ENCODE measurements at regions not wholly inside any gene's neighbourhood (a gene's known extent, or its start where the extent isn't known, plus 50 kb on each side); places are given as distances from the start of the nearest gene placed in this dataset.

GRCh38 chr7:38066391-38066790 is 111.7 kb upstream of the STARD3NL start:
- H3K36me3 Mint-ChIP-seq (ENCODE audit: unreplicated experiment) = no peaks in the 10 kb centered on the region
- peaks cover 3% of the 10 kb centered on the region for H3K9me3 Mint-ChIP-seq (ENCODE audit: unreplicated experiment)
- TF ChIP-seq CTCF (IDR thresholded peaks at IDR 0.05; ENCODE audit: partially characterized antibody, unreplicated experiment) = no peak
- no peaks in the 10 kb centered on the region for H3K27me3 Mint-ChIP-seq (ENCODE audit: unreplicated experiment)
- peaks cover 3% of the 10 kb centered on the region for H3K4me1 Mint-ChIP-seq (ENCODE audit: low read depth, unreplicated experiment)
- H3K4me3 Mint-ChIP-seq (ENCODE audit: unreplicated experiment) = no peak overlapping the region
- no peak for DNase-seq
- H3K27ac Mint-ChIP-seq (ENCODE audit: unreplicated experiment) = peak overlapping the region; percentile 37

- no peak for DNase-seq
- no peak for TF ChIP-seq CTCF (IDR thresholded peaks at IDR 0.05; ENCODE audit: partially characterized antibody, unreplicated experiment)
- Mint-ChIP-seq H3K9me3 (ENCODE audit: unreplicated experiment) (peaks cover 3% of the 10 kb centered on the region), H3K4me1 (ENCODE audit: low read depth, unreplicated experiment) (peaks cover 3% of the 10 kb centered on the region), H3K4me3 (ENCODE audit: unreplicated experiment) (no peak overlapping the region), H3K27ac (ENCODE audit: unreplicated experiment) (no peak overlapping the region), H3K27me3 (ENCODE audit: unreplicated experiment) (no peaks in the 10 kb centered on the region), H3K36me3 (ENCODE audit: unreplicated experiment) (no peaks in the 10 kb centered on the region)
Observed at GRCh38 chr7:38068461-38068860, 109.6 kb upstream of the STARD3NL start.

- Mint-ChIP-seq H3K27ac (ENCODE audit: unreplicated experiment) (no peak overlapping the region), H3K9me3 (ENCODE audit: unreplicated experiment) (peaks cover 4% of the 10 kb centered on the region), H3K4me1 (ENCODE audit: low read depth, unreplicated experiment) (peaks cover 3% of the 10 kb centered on the region), H3K27me3 (ENCODE audit: unreplicated experiment) (no peaks in the 10 kb centered on the region), H3K36me3 (ENCODE audit: unreplicated experiment) (no peaks in the 10 kb centered on the region), H3K4me3 (ENCODE audit: unreplicated experiment) (no peak overlapping the region)
- TF ChIP-seq CTCF (IDR thresholded peaks at IDR 0.05; ENCODE audit: partially characterized antibody, unreplicated experiment) = no peak
- DNase-seq = no peak
Observed at GRCh38 chr7:38069052-38069451, 109.0 kb upstream of the STARD3NL start.

GRCh38 chr7:38070718-38071117 is 107.3 kb upstream of the STARD3NL start:
- Mint-ChIP-seq H3K27me3 (ENCODE audit: unreplicated experiment) (no peaks in the 10 kb centered on the region), H3K36me3 (ENCODE audit: unreplicated experiment) (no peaks in the 10 kb centered on the region), H3K27ac (ENCODE audit: unreplicated experiment) (peak overlapping the region; percentile 28), H3K4me3 (ENCODE audit: unreplicated experiment) (no peak overlapping the region), H3K4me1 (ENCODE audit: low read depth, unreplicated experiment) (peaks cover 3% of the 10 kb centered on the region), H3K9me3 (ENCODE audit: unreplicated experiment) (peaks cover 4% of the 10 kb centered on the region)
- DNase-seq = no peak
- TF ChIP-seq CTCF (IDR thresholded peaks at IDR 0.05; ENCODE audit: partially characterized antibody, unreplicated experiment) = peak; percentile 74

GRCh38 chr7:38086857-38087256 is 91.2 kb upstream of the STARD3NL start:
- no peak for DNase-seq
- H3K27me3 Mint-ChIP-seq (ENCODE audit: unreplicated experiment) = peaks cover 2% of the 10 kb centered on the region
- H3K36me3 Mint-ChIP-seq (ENCODE audit: unreplicated experiment) = peaks cover 7% of the 10 kb centered on the region
- peaks cover 2% of the 10 kb centered on the region for H3K4me1 Mint-ChIP-seq (ENCODE audit: low read depth, unreplicated experiment)
- H3K4me3 Mint-ChIP-seq (ENCODE audit: unreplicated experiment) = no peak overlapping the region
- H3K27ac Mint-ChIP-seq (ENCODE audit: unreplicated experiment) = no peak overlapping the region
- TF ChIP-seq CTCF (IDR thresholded peaks at IDR 0.05; ENCODE audit: partially characterized antibody, unreplicated experiment) = no peak
- H3K9me3 Mint-ChIP-seq (ENCODE audit: unreplicated experiment) = peaks cover 6% of the 10 kb centered on the region
